HEK293 (cell line): ENCODE measurements at regions not wholly inside any gene's neighbourhood (a gene's known extent, or its start where the extent isn't known, plus 50 kb on each side); places are given as distances from the start of the nearest gene placed in this dataset.

Experiments used
- CTCF ChIA-PET: fragments of 350-600 bp; formaldehyde crosslinking; extraction: SDS; loops from one replicate; lab custom pipeline; 2021; ENCODE audit warnings: antibody characterized with exemption; lab: Yijun Ruan, JAX
- POLR2A ChIA-PET: fragments of 300-600 bp; formaldehyde crosslinking; extraction: SDS; loops from one replicate; lab custom pipeline; 2020; ENCODE audit warnings: antibody characterized with exemption, inconsistent platforms; lab: Yijun Ruan, JAX
- H3K27ac ChIP-seq: fragments of 200-500 bp; sonication (Bioruptor generic); 2 replicates; pipeline ENCODE4 v1.5.1; 2014; ENCODE audit warnings: low read depth, low read length, control low read depth, inconsistent platforms; ENCODE audit errors: extremely low read depth
- H3K36me3 ChIP-seq, 2 experiments: fragments of 200-500 bp in 1 of 2; sonication (Bioruptor generic) in 1 of 2; 1 replicate in 1 of 2; 2 replicates in 1 of 2; pipeline ENCODE4 v1.5.1; 2014 to 2017; ENCODE audit warnings: inconsistent platforms in 2 of 2, low read length in 2 of 2; ENCODE audit not compliant: control insufficient read depth in 2 of 2, insufficient read depth in 1 of 2
- H3K4me1 ChIP-seq: fragments of 200-500 bp; sonication (Bioruptor generic); 2 replicates; pipeline ENCODE4 v1.5.1; 2014; ENCODE audit warnings: mild to moderate bottlenecking, low read length, inconsistent platforms; ENCODE audit not compliant: control insufficient read depth, insufficient read depth
- H3K4me3 ChIP-seq: 2 replicates; pipeline ENCODE4 v1.5.1; 2011; ENCODE audit warnings: low read depth, mild to moderate bottlenecking, control low read depth, low read length, moderate library complexity
- H3K9me3 ChIP-seq: fragments of 200-500 bp; sonication (Bioruptor generic); 2 replicates; pipeline ENCODE4 v1.5.1; 2014; ENCODE audit warnings: low read depth, low read length, inconsistent platforms; ENCODE audit not compliant: control insufficient read depth, insufficient read depth
- KLF16 ChIP-seq: fragments of 450-650 bp; formaldehyde crosslinking; IDR thresholded peaks from 2 replicates; pipeline ENCODE4 v1.5.1; 2017; ENCODE audit warnings: missing biosample characterization, missing genetic modification characterization
- KLF8 ChIP-seq: fragments of 450-650 bp; formaldehyde crosslinking; IDR thresholded peaks from 2 replicates; pipeline ENCODE4 v1.5.1; 2016; ENCODE audit warnings: missing biosample characterization, missing genetic modification characterization
- PRDM4 ChIP-seq: fragments of 450-650 bp; formaldehyde crosslinking; IDR thresholded peaks from 2 replicates; pipeline ENCODE4 v1.5.1; 2017; ENCODE audit warnings: missing biosample characterization, missing genetic modification characterization
- YY1 ChIP-seq: fragments of 450-650 bp; formaldehyde crosslinking; IDR thresholded peaks from 2 replicates; pipeline ENCODE4 v1.5.1; 2018; ENCODE audit warnings: missing biosample characterization, missing genetic modification characterization
- ZBTB49 ChIP-seq: fragments of 450-650 bp; formaldehyde crosslinking; IDR thresholded peaks from 2 replicates; pipeline ENCODE4 v1.5.1; 2016; ENCODE audit warnings: missing biosample characterization, missing genetic modification characterization, low read depth
- ZNF148 ChIP-seq: fragments of 450-650 bp; formaldehyde crosslinking; IDR thresholded peaks from 2 replicates; pipeline ENCODE4 v1.5.0; 2017; ENCODE audit warnings: missing biosample characterization, missing genetic modification characterization, borderline replicate concordance
- ZNF169 ChIP-seq: fragments of 450-650 bp; formaldehyde crosslinking; IDR thresholded peaks from 2 replicates; pipeline ENCODE4 v1.5.1; 2016; ENCODE audit warnings: missing biosample characterization, missing genetic modification characterization
- ZNF280D ChIP-seq: fragments of 450-650 bp; formaldehyde crosslinking; IDR thresholded peaks from 2 replicates; pipeline ENCODE4 v1.5.1; 2016; ENCODE audit warnings: missing biosample characterization, missing genetic modification characterization
- ZNF341 ChIP-seq: fragments of 450-650 bp; formaldehyde crosslinking; IDR thresholded peaks from 2 replicates; pipeline ENCODE4; 2016; ENCODE audit warnings: low read depth, missing biosample characterization, missing genetic modification characterization
- ZNF449 ChIP-seq: fragments of 450-650 bp; formaldehyde crosslinking; IDR thresholded peaks from 2 replicates; pipeline ENCODE4 v1.5.1; 2017; ENCODE audit warnings: missing biosample characterization, mild to moderate bottlenecking, missing genetic modification characterization, moderate library complexity
- ZNF488 ChIP-seq: fragments of 450-650 bp; formaldehyde crosslinking; IDR thresholded peaks from 2 replicates; pipeline ENCODE4 v1.5.1; 2016; ENCODE audit warnings: missing biosample characterization, missing genetic modification characterization
- ZNF544 ChIP-seq: fragments of 450-650 bp; formaldehyde crosslinking; IDR thresholded peaks from 2 replicates; pipeline ENCODE4 v1.5.0; 2017; ENCODE audit warnings: missing biosample characterization, missing genetic modification characterization
- ZNF639 ChIP-seq: fragments of 450-650 bp; formaldehyde crosslinking; IDR thresholded peaks from 2 replicates; pipeline ENCODE4 v1.5.1; 2016; ENCODE audit warnings: missing biosample characterization, missing genetic modification characterization
- ZNF664 ChIP-seq: fragments of 450-650 bp; formaldehyde crosslinking; IDR thresholded peaks from 2 replicates; pipeline ENCODE4 v1.5.1; 2016; ENCODE audit warnings: missing biosample characterization, missing genetic modification characterization

- TF ChIP-seq ZNF488 (tag by site-specific recombination) (no peak), KLF16 (tag by site-specific recombination) (no peak), ZNF449 (tag by site-specific recombination) (no peak), ZNF664 (tag by site-specific recombination) (no peak), ZNF148 (no peak)
Measured at GRCh38 chr3:145170121-145170520, 990.9 kb downstream of the PLOD2 start (continued).

GRCh38 chr3:145175626-145176025, 985.4 kb downstream of the PLOD2 start:
- Histone ChIP-seq H3K36me3 (no peaks in the 10 kb centered on the region), H3K27ac (no peak overlapping the region), H3K4me3 (no peak overlapping the region), H3K4me1 (no peaks in the 10 kb centered on the region), H3K9me3 (no peaks in the 10 kb centered on the region)
- TF ChIP-seq PRDM4 (no peak), ZNF280D (no peak), ZNF639 (tag by site-specific recombination) (no peak), YY1 (tag by site-specific recombination) (no peak), KLF8 (tag by site-specific recombination) (no peak), ZNF169 (tag by site-specific recombination) (no peak), ZNF341 (no peak), ZBTB49 (tag by site-specific recombination) (no peak), ZNF544 (tag by site-specific recombination) (no peak)
- ChIA-PET POLR2A (no interaction called here), CTCF (no interaction called here)
